HEK293 (cell line): ENCODE measurements at regions not wholly inside any gene's neighbourhood (a gene's known extent, or its start where the extent isn't known, plus 50 kb on each side); places are given as distances from the start of the nearest gene placed in this dataset.

Experiments used
- CTCF ChIP-seq: fragments of 450-650 bp; formaldehyde crosslinking; IDR thresholded peaks from 2 replicates; pipeline ENCODE4 v1.5.1; 2016; ENCODE audit warnings: missing biosample characterization, missing genetic modification characterization
- KLF9 ChIP-seq: fragments of 450-650 bp; formaldehyde crosslinking; IDR thresholded peaks from 2 replicates; pipeline ENCODE4 v1.5.1; 2016; ENCODE audit warnings: missing biosample characterization, missing genetic modification characterization, low read depth
- ZNF138 ChIP-seq: fragments of 450-650 bp; formaldehyde crosslinking; IDR thresholded peaks from 2 replicates; pipeline ENCODE4 v1.5.1; 2016; ENCODE audit warnings: missing biosample characterization, missing genetic modification characterization, borderline replicate concordance

DNA sequence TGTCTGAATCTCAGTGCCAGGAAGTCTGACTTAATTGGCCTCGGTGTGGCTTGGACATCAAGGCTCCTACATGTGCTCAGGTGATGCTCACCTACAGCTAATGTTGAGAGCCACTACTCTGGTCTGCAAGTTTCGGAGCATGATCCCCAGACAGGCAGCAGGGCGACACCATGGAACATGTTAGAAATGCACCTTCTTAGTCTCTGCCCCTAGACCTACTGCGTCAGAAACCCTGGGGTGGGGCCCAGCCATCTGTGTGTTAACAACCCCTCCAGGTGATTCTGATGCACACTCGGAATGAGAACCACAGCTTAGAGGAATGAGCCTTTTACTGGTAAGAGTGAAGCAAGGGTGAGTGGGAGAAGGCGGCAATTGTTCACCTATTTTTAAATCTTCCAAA, 86.9 kb upstream of the NABP1 start:
- no peak for TF ChIP-seq ZNF138 (tag by site-specific recombination)
- no peak for TF ChIP-seq CTCF (tag by site-specific recombination)
- TF ChIP-seq KLF9 (tag by site-specific recombination) = no peak
